Naive thymus-derived CD8-positive, alpha-beta T cell (primary cell): ENCODE measurements at regions not wholly inside any gene's neighbourhood (a gene's known extent, or its start where the extent isn't known, plus 50 kb on each side); places are given as distances from the start of the nearest gene placed in this dataset.

ENCODE experiments used
- ATAC-seq, 2 donors: fragments of 150-1000 bp; cut with Tn5 transposase in 1 of 2; sonication (Bioruptor Pico), chemical (Tn5 transposase) in 1 of 2; 1 replicate in 1 of 2; 2 replicates in 1 of 2; pipeline ENCODE4 v1.10.0; 2021; ENCODE audit warnings: mild to moderate bottlenecking in 2 of 2, moderate library complexity in 2 of 2
- POLR2A ChIA-PET: fragments of 350-600 bp; sonication (Branson Sonifier 250); formaldehyde crosslinking; loops from one replicate; lab custom pipeline; 2021; ENCODE audit warnings: antibody characterized with exemption; lab: Charles Lee
- DNase-seq, 10 donors: peaks; one replicate each; pipeline versions ENCODE4 v3.0.0 to v3.0.0-alpha.2; 2020 to 2022
- H3K27ac Mint-ChIP-seq, 10 donors: one replicate each; pipeline ENCODE4 v1.8.0; 2020 to 2022; ENCODE audit warnings: mild to moderate bottlenecking in 10 of 10, mixed read lengths in 10 of 10, moderate library complexity in 4 of 10, inconsistent platforms in 1 of 10
- H3K27me3 Mint-ChIP-seq, 5 donors: one replicate each; pipeline ENCODE4 v1.8.0; 2021 to 2022; ENCODE audit warnings: mixed read lengths in 5 of 5
- H3K36me3 Mint-ChIP-seq, 3 donors: one replicate each; pipeline ENCODE4 v1.8.0; 2020 to 2022; ENCODE audit warnings: mixed read lengths in 3 of 3, mild to moderate bottlenecking in 2 of 3, inconsistent platforms in 1 of 3
- H3K4me1 Mint-ChIP-seq, 4 donors: one replicate each; pipeline ENCODE4 v1.8.0; 2021 to 2022; ENCODE audit warnings: mixed read lengths in 4 of 4
- H3K4me3 Mint-ChIP-seq, 10 donors: one replicate each; pipeline ENCODE4 v1.8.0; 2020 to 2022; ENCODE audit warnings: mild to moderate bottlenecking in 10 of 10, mixed read lengths in 10 of 10, moderate library complexity in 6 of 10, inconsistent platforms in 1 of 10
- H3K9me3 Mint-ChIP-seq, 9 donors: one replicate each; pipeline ENCODE4 v1.8.0; 2020 to 2022; ENCODE audit warnings: mixed read lengths in 9 of 9, mild to moderate bottlenecking in 3 of 9, inconsistent platforms in 1 of 9, moderate library complexity in 1 of 9

GRCh38 chr14:97719931-97720330 lies 922.7 kb downstream of the VRK1 start:
- Mint-ChIP-seq H3K9me3 (peaks cover 0 to 4% (median 0%) of the 10 kb centered on the region in 9 donors), H3K4me3 (peak overlapping the region in 7 of 10 donors; percentile 0 to 49 (median 34)), H3K36me3 (peaks cover 0 to 4% (median 0%) of the 10 kb centered on the region in 3 donors), H3K27ac (peak overlapping the region; percentile 8 to 98 (median 53)), H3K27me3 (no peaks in the 10 kb centered on the region), H3K4me1 (peaks cover 31 to 62% (median 59%) of the 10 kb centered on the region in 4 donors)
- ATAC-seq: peak; percentile 65 to 76
- peak; percentile 35 to 90 (median 54) for DNase-seq
- POLR2A ChIA-PET: no interaction called here

- POLR2A ChIA-PET: interaction anchor here (1.0 to 3.9 kb wide), 9 partner anchors 11 to 412 kb away, joined by 3 to 28 read pairs (median 4); no protein-coding TSS in a partner anchor
- H3K36me3 Mint-ChIP-seq: no peaks in the 10 kb centered on the region
- H3K9me3 Mint-ChIP-seq: peaks cover 0 to 4% (median 0%) of the 10 kb centered on the region in 9 donors
- peak; percentile 22 to 31 for ATAC-seq
- H3K27ac Mint-ChIP-seq: peak overlapping the region; percentile 88 to 100 (median 96)
- peak in 4 of 10 donors; percentile 23 to 48 (median 26) for DNase-seq
- H3K4me3 Mint-ChIP-seq: peak overlapping the region; percentile 61 to 92 (median 85)
- peaks cover 49 to 93% (median 86%) of the 10 kb centered on the region in 4 donors for H3K4me1 Mint-ChIP-seq
- no peaks in the 10 kb centered on the region for H3K27me3 Mint-ChIP-seq
Observed at GRCh38 chr14:97723351-97723750, 926.2 kb downstream of the VRK1 start.

GRCh38 chr14:97723819-97724218 lies 926.6 kb downstream of the VRK1 start:
- peak overlapping the region; percentile 88 to 100 (median 96) for H3K27ac Mint-ChIP-seq
- H3K4me1 Mint-ChIP-seq: peaks cover 45 to 88% (median 82%) of the 10 kb centered on the region in 4 donors
- POLR2A ChIA-PET: interaction anchor here (0.7 to 3.9 kb wide), 17 partner anchors 10 to 472 kb away, joined by 3 to 28 read pairs (median 4); no protein-coding TSS in a partner anchor
- H3K27me3 Mint-ChIP-seq: no peaks in the 10 kb centered on the region
- H3K9me3 Mint-ChIP-seq: peaks cover 0 to 4% (median 0%) of the 10 kb centered on the region in 9 donors
- peak overlapping the region; percentile 77 to 92 (median 85) for H3K4me3 Mint-ChIP-seq
- ATAC-seq (peak in 1 of 2 donors; percentile 6), DNase-seq (no peak)
- no peaks in the 10 kb centered on the region for H3K36me3 Mint-ChIP-seq

GRCh38 chr14:97724265-97724731 lies 927.1 kb downstream of the VRK1 start:
- Mint-ChIP-seq H3K4me1 (peaks cover 44 to 84% (median 77%) of the 10 kb centered on the region in 4 donors), H3K9me3 (peaks cover 0 to 5% (median 0%) of the 10 kb centered on the region in 9 donors), H3K27ac (peak overlapping the region; percentile 88 to 100 (median 96)), H3K4me3 (peak overlapping the region; percentile 77 to 92 (median 85)), H3K27me3 (no peaks in the 10 kb centered on the region), H3K36me3 (no peaks in the 10 kb centered on the region)
- POLR2A ChIA-PET: interaction anchor here (0.5 to 3.9 kb wide), 19 partner anchors 9 to 499 kb away, joined by 3 to 28 read pairs (median 4); no protein-coding TSS in a partner anchor
- DNase-seq (peak in 7 of 10 donors; percentile 29 to 65 (median 57)), ATAC-seq (peak; percentile 82 to 86)

- H3K27me3 Mint-ChIP-seq: no peaks in the 10 kb centered on the region
- peak overlapping the region; percentile 48 to 100 (median 87) for H3K27ac Mint-ChIP-seq
- peaks cover 46 to 74% (median 69%) of the 10 kb centered on the region in 4 donors for H3K4me1 Mint-ChIP-seq
- H3K9me3 Mint-ChIP-seq: peaks cover 0 to 7% (median 0%) of the 10 kb centered on the region in 9 donors
- peak in 1 of 2 donors; percentile 16 for ATAC-seq
- no peak for DNase-seq
- H3K4me3 Mint-ChIP-seq: peak overlapping the region in 8 of 10 donors; percentile 8 to 77 (median 32)
- POLR2A ChIA-PET: interaction anchor here (0.6 to 3.9 kb wide), 6 partner anchors 18 to 1515 kb away, joined by 3 to 28 read pairs (median 4); no protein-coding TSS in a partner anchor
- H3K36me3 Mint-ChIP-seq: no peaks in the 10 kb centered on the region
Observed at GRCh38 chr14:97726676-97727075, 929.5 kb downstream of the VRK1 start.

GRCh38 chr14:97730706-97731105 lies 933.5 kb downstream of the VRK1 start:
- ATAC-seq: peak; percentile 33 to 53
- POLR2A ChIA-PET: no interaction called here
- H3K27me3 Mint-ChIP-seq: no peaks in the 10 kb centered on the region
- peak overlapping the region in 8 of 10 donors; percentile 6 to 89 (median 48) for H3K27ac Mint-ChIP-seq
- no peaks in the 10 kb centered on the region for H3K36me3 Mint-ChIP-seq
- peak overlapping the region in 3 of 10 donors; percentile 34 to 55 (median 38) for H3K4me3 Mint-ChIP-seq
- peaks cover 25 to 38% (median 33%) of the 10 kb centered on the region in 4 donors for H3K4me1 Mint-ChIP-seq
- peaks cover 0 to 7% (median 0%) of the 10 kb centered on the region in 9 donors for H3K9me3 Mint-ChIP-seq
- no peak for DNase-seq

- POLR2A ChIA-PET: no interaction called here
- Mint-ChIP-seq H3K27ac (peak overlapping the region in 5 of 10 donors; percentile 6 to 85 (median 49)), H3K27me3 (no peaks in the 10 kb centered on the region), H3K4me1 (peaks cover 17 to 28% (median 22%) of the 10 kb centered on the region in 4 donors), H3K36me3 (no peaks in the 10 kb centered on the region), H3K9me3 (peaks cover 0 to 7% (median 0%) of the 10 kb centered on the region in 9 donors), H3K4me3 (no peak overlapping the region)
- DNase-seq: no peak
- ATAC-seq: no peak
Observed at GRCh38 chr14:97731800-97732199, 934.6 kb downstream of the VRK1 start.

- POLR2A ChIA-PET: no interaction called here
- no peaks in the 10 kb centered on the region for H3K27me3 Mint-ChIP-seq
- peaks cover 0 to 10% (median 0%) of the 10 kb centered on the region in 9 donors for H3K9me3 Mint-ChIP-seq
- DNase-seq (no peak), ATAC-seq (no peak)
- H3K4me1 Mint-ChIP-seq: peaks cover 0 to 2% (median 0%) of the 10 kb centered on the region in 4 donors
- peak overlapping the region in 1 of 10 donors; percentile 15 for H3K27ac Mint-ChIP-seq
- H3K36me3 Mint-ChIP-seq: peaks cover 0 to 6% (median 0%) of the 10 kb centered on the region in 3 donors
- no peak overlapping the region for H3K4me3 Mint-ChIP-seq
Observed at GRCh38 chr14:97747316-97747715, 950.1 kb downstream of the VRK1 start.

- ATAC-seq: no peak
- no peaks in the 10 kb centered on the region for H3K27me3 Mint-ChIP-seq
- peaks cover 0 to 10% (median 0%) of the 10 kb centered on the region in 9 donors for H3K9me3 Mint-ChIP-seq
- POLR2A ChIA-PET: no interaction called here
- H3K4me1 Mint-ChIP-seq: peaks cover 0 to 2% (median 0%) of the 10 kb centered on the region in 4 donors
- H3K4me3 Mint-ChIP-seq: no peak overlapping the region
- DNase-seq: no peak
- peak overlapping the region in 1 of 10 donors; percentile 30 for H3K27ac Mint-ChIP-seq
- H3K36me3 Mint-ChIP-seq: peaks cover 0 to 6% (median 0%) of the 10 kb centered on the region in 3 donors
Observed at GRCh38 chr14:97748616-97749015, 951.4 kb downstream of the VRK1 start.

GRCh38 chr14:97757491-97757890 lies 960.3 kb downstream of the VRK1 start:
- H3K27me3 Mint-ChIP-seq: no peaks in the 10 kb centered on the region

GRCh38 chr14:97760050-97760449 lies 962.9 kb downstream of the VRK1 start:
- no peak overlapping the region for H3K4me3 Mint-ChIP-seq

More at GRCh38 chr14:97757491-97757890, 960.3 kb downstream of the VRK1 start:
- DNase-seq: no peak
- no peak for ATAC-seq
- no peaks in the 10 kb centered on the region for H3K9me3 Mint-ChIP-seq
- H3K4me1 Mint-ChIP-seq: peaks cover 4 to 10% (median 8%) of the 10 kb centered on the region in 4 donors
- H3K4me3 Mint-ChIP-seq: no peak overlapping the region
- POLR2A ChIA-PET: no interaction called here
- no peak overlapping the region for H3K27ac Mint-ChIP-seq
- no peaks in the 10 kb centered on the region for H3K36me3 Mint-ChIP-seq

GRCh38 chr14:97762386-97762785 lies 965.2 kb downstream of the VRK1 start:
- H3K27ac Mint-ChIP-seq: peak overlapping the region in 2 of 10 donors; percentile 15 to 48
- DNase-seq: no peak
- no peak for ATAC-seq
- H3K9me3 Mint-ChIP-seq: no peaks in the 10 kb centered on the region
- H3K4me3 Mint-ChIP-seq: peak overlapping the region in 1 of 10 donors; percentile 1
- no peaks in the 10 kb centered on the region for H3K27me3 Mint-ChIP-seq
- POLR2A ChIA-PET: no interaction called here
- no peaks in the 10 kb centered on the region for H3K36me3 Mint-ChIP-seq
- H3K4me1 Mint-ChIP-seq: peaks cover 8 to 15% (median 13%) of the 10 kb centered on the region in 4 donors

More at GRCh38 chr14:97760050-97760449, 962.9 kb downstream of the VRK1 start:
- no peaks in the 10 kb centered on the region for H3K36me3 Mint-ChIP-seq
- peaks cover 8 to 15% (median 13%) of the 10 kb centered on the region in 4 donors for H3K4me1 Mint-ChIP-seq
- H3K27me3 Mint-ChIP-seq: no peaks in the 10 kb centered on the region
- no peak overlapping the region for H3K27ac Mint-ChIP-seq
- POLR2A ChIA-PET: no interaction called here
- no peaks in the 10 kb centered on the region for H3K9me3 Mint-ChIP-seq
- no peak for ATAC-seq
- DNase-seq: no peak
